SKM-1 treated with dmso at 0.1 percent for 144 hours (cell line): ENCODE measurements at regions not wholly inside any gene's neighbourhood (a gene's known extent, or its start where the extent isn't known, plus 50 kb on each side); places are given as distances from the start of the nearest gene placed in this dataset.

Experiments used
- DNase-seq: peaks from one replicate; lab custom pipeline; 2025; ENCODE audit not compliant: unreplicated experiment; lab: John Stamatoyannopoulos, UW

- no peak for DNase-seq
Observed at GRCh38 chr9:82149501-82149946, 161.0 kb downstream of the SPATA31D1 start.

- no peak for DNase-seq
Observed at GRCh38 chr9:82152181-82152580, 163.6 kb downstream of the SPATA31D1 start.

DNA sequence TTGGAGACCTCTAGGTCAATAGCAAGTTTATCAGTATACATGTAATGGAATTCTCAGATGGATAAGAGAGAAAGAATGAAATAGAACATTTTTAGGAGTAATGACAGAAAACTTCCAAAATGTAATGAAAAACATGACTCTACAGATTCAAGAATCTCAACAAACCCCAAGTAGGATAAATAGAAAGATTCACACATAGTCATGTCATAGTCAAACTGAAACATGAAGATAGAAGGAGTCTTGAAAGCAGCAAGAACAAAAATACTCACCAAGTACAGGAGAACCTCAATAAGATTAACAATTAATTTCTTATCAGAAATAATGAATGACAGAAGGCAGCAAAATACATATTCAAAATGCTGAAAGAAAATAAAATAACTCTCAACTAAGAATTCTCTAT lies 164.5 kb downstream of the SPATA31D1 start:
- no peak for DNase-seq

- DNase-seq, result no peak
Observed at GRCh38 chr9:82154573-82154972, 166.0 kb downstream of the SPATA31D1 start.

DNA sequence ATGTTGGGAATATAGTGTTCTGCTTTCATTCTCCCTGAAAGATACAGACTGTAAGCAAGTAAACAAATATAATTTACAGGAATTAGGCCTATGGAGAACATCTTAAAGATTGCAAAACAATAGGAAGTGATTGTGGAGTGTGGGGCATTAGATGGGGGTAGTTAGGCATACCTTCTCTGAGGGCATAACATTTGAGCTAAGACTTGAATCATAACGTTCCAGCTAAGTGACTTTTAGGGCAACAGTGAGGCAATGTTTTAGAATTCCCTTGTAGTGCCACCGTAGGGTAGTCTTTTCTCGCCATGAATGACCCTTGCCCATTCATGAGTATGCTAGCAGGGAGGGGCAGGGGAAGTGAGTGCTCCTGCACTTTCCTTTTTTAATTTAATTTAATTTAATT lies 173.3 kb downstream of the SPATA31D1 start:
- no peak for DNase-seq

DNA sequence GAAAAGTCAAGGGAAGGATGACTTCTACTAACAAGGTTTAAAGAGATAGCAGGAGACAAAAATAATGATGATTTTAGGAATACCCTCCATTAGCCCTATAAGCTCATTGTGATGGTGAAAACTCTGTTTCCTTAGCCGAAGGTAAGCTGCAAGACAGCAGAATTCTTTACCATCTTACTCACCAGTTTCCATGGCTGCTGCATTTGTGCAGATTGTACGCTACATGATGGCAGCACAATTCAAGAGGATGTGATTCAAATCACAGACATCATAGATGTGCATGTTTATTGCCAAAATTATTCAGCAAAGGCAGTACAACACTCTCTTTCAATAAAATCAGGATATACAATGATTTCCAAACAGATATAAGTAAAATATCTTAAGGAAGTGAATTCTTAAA lies 175.6 kb downstream of the SPATA31D1 start:
- no peak for DNase-seq

GRCh38 chr9:82167296-82167695 lies 178.7 kb downstream of the SPATA31D1 start:
- no peak for DNase-seq

DNA sequence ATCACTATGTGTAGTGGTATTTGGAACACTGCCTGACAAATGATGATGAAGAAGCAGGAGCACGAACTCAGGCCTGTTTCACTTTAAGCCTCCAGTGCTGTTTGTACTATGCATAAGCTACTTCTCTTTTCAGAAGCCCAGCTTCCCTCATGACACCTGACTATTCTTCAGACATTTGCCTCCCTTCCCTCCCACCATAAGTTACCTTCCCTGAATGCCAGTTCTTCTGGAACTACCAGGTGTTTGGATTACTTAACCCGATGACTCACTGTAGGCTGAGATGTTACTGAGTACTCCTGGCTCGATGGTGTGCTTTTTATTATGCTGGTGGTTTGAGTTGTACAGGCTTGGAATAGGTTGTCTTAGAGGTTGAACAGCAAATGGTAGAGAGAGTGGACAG lies 180.0 kb downstream of the SPATA31D1 start:
- no peak for DNase-seq

GRCh38 chr9:82170866-82171265 lies 182.3 kb downstream of the SPATA31D1 start:
- no peak for DNase-seq

GRCh38 chr9:82171271-82171670 lies 182.7 kb downstream of the SPATA31D1 start:
- no peak for DNase-seq

GRCh38 chr9:82180711-82181110 lies 192.1 kb downstream of the SPATA31D1 start:
- no peak for DNase-seq

- DNase-seq, result no peak
Observed at GRCh38 chr9:82183181-82183860, 194.7 kb downstream of the SPATA31D1 start.

DNA sequence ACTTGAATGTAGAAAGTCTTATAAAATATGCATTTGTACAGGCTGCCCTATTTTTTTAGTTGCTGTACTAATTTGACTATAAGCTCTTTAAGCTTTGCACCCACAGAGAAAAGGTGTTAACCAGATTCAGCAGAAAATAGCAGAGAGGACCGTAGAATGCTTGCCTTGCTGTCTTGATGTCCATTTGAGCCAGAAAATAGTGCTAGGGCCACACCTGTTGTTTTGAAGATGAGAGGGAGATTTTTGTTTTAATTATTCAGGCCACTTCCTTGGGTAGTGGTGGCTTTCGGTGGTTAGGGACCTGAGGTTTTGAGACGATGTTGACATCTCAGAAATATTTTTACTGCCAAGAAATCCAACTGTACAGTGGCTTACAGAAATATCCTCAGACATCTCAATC lies 196.0 kb downstream of the SPATA31D1 start:
- DNase-seq, result no peak

DNA sequence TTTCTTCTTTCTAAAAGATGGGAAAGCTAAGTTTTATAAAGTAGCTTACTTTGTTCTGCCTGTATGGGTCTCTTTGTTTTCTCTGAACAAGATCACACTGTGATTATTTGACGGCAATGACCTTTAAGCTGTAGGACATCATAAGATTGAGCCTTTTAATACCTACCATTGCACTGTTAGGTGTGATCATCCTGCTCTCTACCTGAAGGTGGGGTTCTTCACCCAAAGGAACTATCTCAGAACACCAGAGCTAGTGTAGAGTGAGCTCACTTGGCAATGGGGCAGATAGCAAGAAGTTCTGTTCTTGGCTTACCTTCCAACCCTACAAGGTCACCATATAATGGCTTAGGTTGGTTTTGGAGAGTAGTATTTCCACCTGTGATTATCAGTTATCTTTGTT lies 200.2 kb downstream of the SPATA31D1 start:
- no peak for DNase-seq

- no peak for DNase-seq
Observed at GRCh38 chr9:82191082-82191770, 202.7 kb downstream of the SPATA31D1 start.

DNA sequence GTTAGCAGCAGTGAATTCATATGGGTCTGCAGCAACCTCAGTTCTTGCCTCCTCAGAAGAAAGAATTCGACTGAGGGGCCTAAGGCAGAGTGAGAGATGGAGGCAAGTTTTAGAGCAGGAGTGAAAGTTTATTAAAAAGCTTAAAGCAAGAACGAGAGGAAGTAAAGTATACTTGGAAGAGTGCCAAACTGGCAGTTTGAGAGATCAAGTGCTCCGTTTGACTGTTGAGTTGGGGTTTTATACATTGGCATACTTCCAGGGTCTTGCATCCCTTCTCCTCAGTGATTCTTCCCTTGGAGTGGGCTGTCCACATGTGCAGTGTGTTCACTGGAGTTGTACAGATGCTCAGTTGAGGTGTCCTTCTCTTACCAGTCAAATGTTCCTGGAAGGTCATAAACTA lies 203.6 kb downstream of the SPATA31D1 start:
- DNase-seq, result no peak

DNA sequence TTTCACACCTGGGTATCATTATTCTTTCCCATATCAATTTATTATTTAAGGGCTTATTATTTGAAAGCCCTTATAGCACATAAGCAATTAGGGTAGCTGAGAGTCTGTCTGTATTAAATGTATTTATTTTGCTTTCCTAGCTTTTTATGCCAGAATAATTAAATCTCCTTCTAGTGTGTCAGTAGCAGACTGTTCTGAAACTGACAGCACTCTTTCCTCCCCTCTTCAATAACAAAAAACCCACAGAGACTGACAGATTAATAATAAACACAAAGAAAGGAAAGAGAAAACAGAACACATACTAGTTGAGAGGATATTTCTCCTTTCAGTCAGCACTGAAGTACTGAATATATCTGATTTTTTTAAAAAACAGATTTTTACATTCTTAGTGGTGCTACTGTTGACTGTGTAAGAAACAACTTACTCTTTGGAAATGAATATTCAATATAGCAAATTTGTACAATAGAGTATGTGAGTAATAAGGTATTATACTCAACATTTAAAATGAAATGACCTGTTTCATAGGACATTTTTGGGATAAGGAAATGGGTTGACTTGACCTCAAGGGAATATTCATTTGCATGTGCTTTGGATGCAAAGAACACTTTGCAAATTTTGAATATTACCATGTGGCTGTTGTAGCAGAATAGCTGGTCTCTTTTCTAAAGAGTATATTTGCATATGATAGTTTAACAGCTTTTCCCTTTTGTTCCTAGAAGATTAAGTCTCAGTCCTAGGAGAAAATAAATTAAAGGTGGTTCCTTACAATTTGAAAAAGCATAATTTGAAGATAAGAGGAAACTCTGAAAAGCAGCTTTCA lies 208.3 kb downstream of the SPATA31D1 start:
- DNase-seq, result no peak

DNA sequence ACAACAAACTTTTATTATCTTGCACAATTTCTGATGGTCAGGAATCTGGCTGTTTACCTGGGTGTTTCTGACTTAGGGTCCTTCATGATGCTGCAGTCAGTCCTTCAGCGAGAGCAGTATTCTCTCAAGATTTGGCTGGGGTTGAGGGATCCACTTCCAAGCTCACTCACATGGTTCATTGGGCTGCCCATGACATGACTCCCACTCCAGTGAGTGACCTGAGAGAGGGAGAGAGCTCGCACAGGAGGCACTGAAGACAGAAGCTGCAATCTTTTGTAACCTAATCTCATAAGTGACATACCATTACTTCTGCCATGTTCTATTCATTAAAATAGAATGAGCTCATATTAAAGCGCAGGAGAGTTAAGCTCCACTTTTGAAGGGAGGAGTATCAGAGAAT lies 212.6 kb downstream of the SPATA31D1 start:
- no peak for DNase-seq

GRCh38 chr9:82202808-82203207 lies 214.2 kb downstream of the SPATA31D1 start:
- no peak for DNase-seq

DNA sequence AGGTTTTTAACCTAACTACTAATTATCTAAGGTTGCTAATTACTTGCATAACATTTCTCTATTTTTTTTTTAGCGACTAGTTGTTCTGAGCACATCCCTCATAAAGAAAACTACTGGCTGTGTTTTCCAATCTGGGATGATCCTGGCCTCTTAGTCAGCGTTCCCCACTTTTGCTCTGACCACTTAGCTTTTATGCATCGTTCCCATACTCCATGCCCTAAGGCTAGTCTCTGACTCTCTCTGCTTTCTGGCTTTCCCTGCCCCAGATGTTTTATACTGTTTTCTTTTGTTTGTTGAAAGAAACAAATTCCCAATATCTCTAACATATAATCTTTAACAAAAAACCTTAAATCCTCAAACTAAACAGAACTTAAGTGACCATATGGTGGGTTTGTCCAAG lies 217.9 kb downstream of the SPATA31D1 start:
- no peak for DNase-seq

DNA sequence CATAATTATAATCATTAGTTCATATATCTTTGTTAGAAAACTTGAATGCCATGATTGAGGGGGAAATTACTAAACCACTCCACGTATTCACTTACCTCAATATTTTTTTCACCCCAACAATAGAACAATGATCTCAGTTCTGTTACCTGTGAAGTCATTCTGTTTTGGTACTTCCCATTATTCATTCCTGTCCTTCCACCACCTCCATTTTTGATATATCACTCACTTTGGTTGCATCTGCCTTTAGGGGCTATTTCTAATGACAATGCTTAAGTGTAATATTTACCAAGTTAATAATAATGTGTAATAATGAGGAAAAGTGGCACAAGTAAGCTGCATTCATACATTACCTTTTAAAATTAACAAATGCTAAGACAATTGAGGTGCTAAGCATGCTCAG lies 218.4 kb downstream of the SPATA31D1 start:
- DNase-seq, result no peak
